GM18511 (cell line): ENCODE measurements at regions not wholly inside any gene's neighbourhood (a gene's known extent, or its start where the extent isn't known, plus 50 kb on each side); places are given as distances from the start of the nearest gene placed in this dataset.

Experiments
- ATAC-seq: cut with Tn5 transposase; IDR thresholded peaks from one replicate; pipeline ENCODE4 v1.9.1; 2021; ENCODE audit warnings: mild to moderate bottlenecking, moderate library complexity; ENCODE audit not compliant: unreplicated experiment

- ATAC-seq: no peak
Observed at GRCh38 chr3:117728226-117728625, 1018.6 kb downstream of the TUSC7 start.

- ATAC-seq: no peak
Observed at GRCh38 chr3:117734496-117734895, 1024.9 kb downstream of the TUSC7 start.

- no peak for ATAC-seq
Observed at GRCh38 chr3:117735481-117736101, 1026.0 kb downstream of the TUSC7 start.

- ATAC-seq: no peak
Observed at GRCh38 chr3:117736846-117737245, 1027.3 kb downstream of the TUSC7 start.

GRCh38 chr3:117743993-117744392, 1034.4 kb downstream of the TUSC7 start:
- no peak for ATAC-seq

- ATAC-seq: no peak
Observed at GRCh38 chr3:117744935-117745334, 1035.4 kb downstream of the TUSC7 start.

GRCh38 chr3:117745516-117745915, 1035.9 kb downstream of the TUSC7 start:
- ATAC-seq: no peak

GRCh38 chr3:117746066-117746465, 1036.5 kb downstream of the TUSC7 start:
- no peak for ATAC-seq

- no peak for ATAC-seq
Observed at GRCh38 chr3:117748131-117748530, 1038.6 kb downstream of the TUSC7 start.

GRCh38 chr3:117750674-117751269, 1041.2 kb downstream of the TUSC7 start:
- ATAC-seq: no peak

GRCh38 chr3:117751651-117752050, 1042.1 kb downstream of the TUSC7 start:
- no peak for ATAC-seq

GRCh38 chr3:117752984-117753717, 1043.6 kb downstream of the TUSC7 start:
- ATAC-seq: no peak

- no peak for ATAC-seq
Observed at GRCh38 chr3:117754058-117754457, 1044.5 kb downstream of the TUSC7 start.

GRCh38 chr3:117754841-117755240, 1045.3 kb downstream of the TUSC7 start:
- no peak for ATAC-seq

- no peak for ATAC-seq
Observed at GRCh38 chr3:117756563-117756962, 1047.0 kb downstream of the TUSC7 start.

GRCh38 chr3:117761703-117762620, 1052.4 kb downstream of the TUSC7 start:
- no peak for ATAC-seq

- ATAC-seq: no peak
Observed at GRCh38 chr3:117762621-117763037, 1053.0 kb downstream of the TUSC7 start.

GRCh38 chr3:117763561-117763960, 1054.0 kb downstream of the TUSC7 start:
- no peak for ATAC-seq

GRCh38 chr3:117768581-117768980, 1059.0 kb downstream of the TUSC7 start:
- ATAC-seq: no peak

- no peak for ATAC-seq
Observed at GRCh38 chr3:117774130-117774529, 1064.6 kb downstream of the TUSC7 start.

- ATAC-seq: no peak
Observed at GRCh38 chr3:117786349-117786748, 1076.8 kb downstream of the TUSC7 start.
